ENCODE measurements at regions not wholly inside any gene's neighbourhood (a gene's known extent, or its start where the extent isn't known, plus 50 kb on each side); places are given as distances from the start of the nearest gene placed in this dataset.

- no peak overlapping the region; the same call in 1 of the 2 replicates for H3K27ac ChIP-seq
- no peak for TF ChIP-seq CTCF (conservative IDR thresholded peaks at IDR 0.05)
Measured at GRCh38 chr12:90331821-90332220, 623.2 kb downstream of the CCER1 start.

GRCh38 chr12:90331262-90331661 is 622.6 kb upstream of the ATP2B1 start:
- no peak for TF ChIP-seq CTCF (conservative IDR thresholded peaks at IDR 0.05)
- no peak overlapping the region for H3K27ac ChIP-seq

GRCh38 chr12:90327793-90328743 is 619.4 kb upstream of the ATP2B1 start:
- no peak for TF ChIP-seq CTCF (conservative IDR thresholded peaks at IDR 0.05)
- peak overlapping the region; percentile 64 for H3K27ac ChIP-seq

- TF ChIP-seq CTCF (conservative IDR thresholded peaks at IDR 0.05), result no peak
- no peak overlapping the region for H3K27ac ChIP-seq
Measured at GRCh38 chr12:90323217-90323616, 614.6 kb upstream of the ATP2B1 start.

- H3K27ac ChIP-seq, result no peak overlapping the region
- TF ChIP-seq CTCF (conservative IDR thresholded peaks at IDR 0.05), result no peak
Measured at GRCh38 chr12:90322006-90322405, 613.4 kb upstream of the ATP2B1 start.

GRCh38 chr12:90321369-90321768 is 612.7 kb upstream of the ATP2B1 start:
- no peak for TF ChIP-seq CTCF (conservative IDR thresholded peaks at IDR 0.05)
- no peak overlapping the region for H3K27ac ChIP-seq

GRCh38 chr12:90311561-90311960 is 602.9 kb upstream of the ATP2B1 start:
- TF ChIP-seq CTCF (conservative IDR thresholded peaks at IDR 0.05), result no peak
- H3K27ac ChIP-seq, result no peak overlapping the region

Measured in VCaP (cell line).